ENCODE measurements at regions not wholly inside any gene's neighbourhood (a gene's known extent, or its start where the extent isn't known, plus 50 kb on each side); places are given as distances from the start of the nearest gene placed in this dataset.

- TF ChIP-seq EZH2 (IDR thresholded peaks at IDR 0.05; ENCODE audit: low read length) (no peak), CTCF (optimal IDR thresholded peaks at IDR 0.05 in 1 of 3, IDR thresholded peaks at IDR 0.05 in 1 of 3, conservative IDR thresholded peaks at IDR 0.05 in 1 of 3; ENCODE audit: extremely low read depth in 1 of 3, insufficient read depth in 2 of 3, low read length in 3 of 3) (no peak)
- H3K9me3 ChIP-seq (ENCODE audit: control insufficient read depth, low read depth, low read length): no peaks in the 10 kb centered on the region
- H3K79me2 ChIP-seq (ENCODE audit: control insufficient read depth, insufficient read depth, low read length): no peaks in the 10 kb centered on the region
- H2AFZ ChIP-seq (ENCODE audit: control insufficient read depth, low read length): no peak overlapping the region
- no peak overlapping the region for H3K4me3 ChIP-seq (ENCODE audit: control insufficient read depth in 2 of 3, extremely low read depth in 1 of 3, insufficient read depth in 2 of 3, low read depth in 1 of 3, low read length in 3 of 3)
- no peaks in the 10 kb centered on the region for H4K20me1 ChIP-seq (ENCODE audit: control insufficient read depth, extremely low read depth, insufficient read depth, low read length)
- FAIRE-seq (no peak), DNase-seq (ENCODE audit: low read depth, low spot score) (no peak)
- no peaks in the 10 kb centered on the region for H3K36me3 ChIP-seq (ENCODE audit: control insufficient read depth in 2 of 2, extremely low read depth in 1 of 2, insufficient read depth in 2 of 2, low read length in 2 of 2)
- no peak overlapping the region for H3K9ac ChIP-seq (ENCODE audit: control insufficient read depth, extremely low read depth, insufficient read depth, low read length)
- no peaks in the 10 kb centered on the region for H3K9me1 ChIP-seq (ENCODE audit: control insufficient read depth, extremely low read depth, insufficient read depth, low read length)
- dilution Hi-C loops (cut with MboI; ENCODE audit: extremely low pct_ligation_motif_present, low sequenced_read_pairs): no loop called here
- H3K27ac ChIP-seq (ENCODE audit: control insufficient read depth, insufficient read depth, low read length): no peak overlapping the region
- H3K4me1 ChIP-seq (ENCODE audit: control insufficient read depth, extremely low read depth, insufficient read depth, low read length): no peaks in the 10 kb centered on the region
- no peak overlapping the region for H3K4me2 ChIP-seq (ENCODE audit: control insufficient read depth, extremely low read depth, insufficient read depth, low read depth, low read length)
- no peaks in the 10 kb centered on the region for H3K27me3 ChIP-seq (ENCODE audit: control insufficient read depth, extremely low read depth, insufficient read depth, low read length)
Measured at GRCh38 chr2:210919128-210919527, 362.7 kb downstream of the CPS1 start.

- Histone ChIP-seq H3K9me1 (ENCODE audit: control insufficient read depth, extremely low read depth, insufficient read depth, low read length) (no peaks in the 10 kb centered on the region), H3K9ac (ENCODE audit: control insufficient read depth, extremely low read depth, insufficient read depth, low read length) (no peak overlapping the region), H3K9me3 (ENCODE audit: control insufficient read depth, low read depth, low read length) (no peaks in the 10 kb centered on the region), H3K27me3 (ENCODE audit: control insufficient read depth, extremely low read depth, insufficient read depth, low read length) (no peaks in the 10 kb centered on the region), H3K4me1 (ENCODE audit: control insufficient read depth, extremely low read depth, insufficient read depth, low read length) (no peaks in the 10 kb centered on the region), H4K20me1 (ENCODE audit: control insufficient read depth, extremely low read depth, insufficient read depth, low read length) (no peaks in the 10 kb centered on the region), H3K79me2 (ENCODE audit: control insufficient read depth, insufficient read depth, low read length) (no peaks in the 10 kb centered on the region), H3K4me3 (ENCODE audit: control insufficient read depth in 2 of 3, extremely low read depth in 1 of 3, insufficient read depth in 2 of 3, low read depth in 1 of 3, low read length in 3 of 3) (no peak overlapping the region), H2AFZ (ENCODE audit: control insufficient read depth, low read length) (no peak overlapping the region), H3K27ac (ENCODE audit: control insufficient read depth, insufficient read depth, low read length) (no peak overlapping the region), H3K36me3 (ENCODE audit: control insufficient read depth in 2 of 2, extremely low read depth in 1 of 2, insufficient read depth in 2 of 2, low read length in 2 of 2) (no peaks in the 10 kb centered on the region), H3K4me2 (ENCODE audit: control insufficient read depth, extremely low read depth, insufficient read depth, low read depth, low read length) (no peak overlapping the region)
- dilution Hi-C loops (cut with MboI; ENCODE audit: extremely low pct_ligation_motif_present, low sequenced_read_pairs): no loop called here
- DNase-seq (ENCODE audit: low read depth, low spot score): no peak
- no peak for TF ChIP-seq EZH2 (IDR thresholded peaks at IDR 0.05; ENCODE audit: low read length)
- no peak for TF ChIP-seq CTCF (optimal IDR thresholded peaks at IDR 0.05 in 1 of 3, IDR thresholded peaks at IDR 0.05 in 1 of 3, conservative IDR thresholded peaks at IDR 0.05 in 1 of 3; ENCODE audit: extremely low read depth in 1 of 3, insufficient read depth in 2 of 3, low read length in 3 of 3)
- no peak for FAIRE-seq
Measured at GRCh38 chr2:210922419-210922818, 366.0 kb downstream of the CPS1 start.

Measured in keratinocyte (primary cell).